Loucy (cell line): ENCODE measurements at regions not wholly inside any gene's neighbourhood (a gene's known extent, or its start where the extent isn't known, plus 50 kb on each side); places are given as distances from the start of the nearest gene placed in this dataset.

ENCODE experiments used
- H2AFZ ChIP-seq: fragments of 200-600 bp; sonication (generic); 2 replicates; pipeline ENCODE4 v1.6.0; 2016; ENCODE audit warnings: antibody characterized with exemption, mild to moderate bottlenecking, low read length, moderate library complexity
- H3F3A ChIP-seq: fragments of 200-600 bp; 2 replicates; pipeline ENCODE4 v1.6.0; 2016; ENCODE audit warnings: antibody characterized with exemption, low read depth, mild to moderate bottlenecking
- H3K27me3 ChIP-seq: fragments of 200-600 bp; sonication (generic); 2 replicates; pipeline ENCODE4 v1.6.1; 2014; ENCODE audit warnings: low read length, mild to moderate bottlenecking; ENCODE audit not compliant: insufficient read depth, poor library complexity, severe bottlenecking
- H3K36me3 ChIP-seq: fragments of 200-600 bp; sonication (generic); 2 replicates; pipeline ENCODE4 v1.6.1; 2016; ENCODE audit warnings: low read length; ENCODE audit not compliant: insufficient read depth
- H3K4me1 ChIP-seq: fragments of 200-600 bp; sonication (generic); 2 replicates; pipeline ENCODE4 v1.5.1; 2014; ENCODE audit warnings: low read length, mild to moderate bottlenecking; ENCODE audit not compliant: insufficient read depth, poor library complexity, severe bottlenecking
- H3K4me2 ChIP-seq: fragments of 200-600 bp; sonication (generic); 2 replicates; pipeline ENCODE4 v1.6.0; 2014; ENCODE audit warnings: antibody characterized with exemption, low read length, low read depth, mild to moderate bottlenecking; ENCODE audit not compliant: poor library complexity, severe bottlenecking
- H3K4me3 ChIP-seq: fragments of 200-600 bp; sonication (generic); 2 replicates; pipeline ENCODE4 v1.5.1; 2014; ENCODE audit warnings: low read length, mild to moderate bottlenecking, mixed read lengths; ENCODE audit not compliant: poor library complexity, severe bottlenecking
- H3K79me2 ChIP-seq: fragments of 200-600 bp; sonication (generic); 2 replicates; pipeline ENCODE4 v1.6.1; 2014; ENCODE audit warnings: low read length; ENCODE audit not compliant: insufficient read depth
- H3K9ac ChIP-seq: fragments of 200-600 bp; sonication (generic); 2 replicates; pipeline ENCODE4 v1.6.0; 2014; ENCODE audit warnings: mild to moderate bottlenecking, low read depth, low read length, moderate library complexity; ENCODE audit not compliant: poor library complexity, severe bottlenecking
- H3K9me2 ChIP-seq: fragments of 200-600 bp; sonication (generic); replicated peaks from 2 replicates; pipeline ENCODE4 v1.6.1; 2016; ENCODE audit warnings: low read depth, low read length, mixed read lengths
- H3K9me3 ChIP-seq: fragments of 200-600 bp; sonication (generic); 2 replicates; pipeline ENCODE4 v1.6.1; 2014; ENCODE audit warnings: mild to moderate bottlenecking, antibody characterized with exemption, low read length, low read depth; ENCODE audit not compliant: insufficient read depth
- H4K20me1 ChIP-seq: fragments of 200-600 bp; sonication (generic); 2 replicates; pipeline ENCODE4 v1.6.0; 2014; ENCODE audit warnings: antibody characterized with exemption, low read length, mild to moderate bottlenecking; ENCODE audit not compliant: insufficient read depth, poor library complexity, severe bottlenecking
- CTCF ChIP-seq: fragments of 200-600 bp; sonication (generic); conservative IDR thresholded peaks from 2 replicates; pipeline ENCODE4 v1.5.1; 2014; ENCODE audit warnings: mild to moderate bottlenecking, antibody characterized with exemption, low read length
- EZH2phosphoT487 ChIP-seq: fragments of 200-600 bp; IDR thresholded peaks from 2 replicates; pipeline ENCODE4 v1.6.1; 2018; ENCODE audit warnings: antibody characterized with exemption, mild to moderate bottlenecking, moderate library complexity, borderline replicate concordance

- H3K36me3 ChIP-seq: no peaks in the 10 kb centered on the region
- H3K27me3 ChIP-seq: no peaks in the 10 kb centered on the region
- no peaks in the 10 kb centered on the region for H3F3A ChIP-seq
- no peak overlapping the region for H3K4me2 ChIP-seq
- no peaks in the 10 kb centered on the region for H3K9me2 ChIP-seq
- H4K20me1 ChIP-seq: no peaks in the 10 kb centered on the region
- H2AFZ ChIP-seq: no peak overlapping the region
- H3K4me1 ChIP-seq: no peaks in the 10 kb centered on the region
- H3K9ac ChIP-seq: no peak overlapping the region
- no peak overlapping the region for H3K4me3 ChIP-seq
- H3K9me3 ChIP-seq: peaks cover 7% of the 10 kb centered on the region; the same call in 1 of the 2 replicates
- TF ChIP-seq EZH2phosphoT487 (no peak), CTCF (no peak)
- H3K79me2 ChIP-seq: no peaks in the 10 kb centered on the region
Measured at GRCh38 chr3:94220426-94220825, 157.6 kb downstream of the NSUN3 start.

GRCh38 chr3:94221829-94222228 is 159.0 kb downstream of the NSUN3 start:
- no peak for TF ChIP-seq CTCF
- TF ChIP-seq EZH2phosphoT487: no peak
- Histone ChIP-seq H3K9ac (no peak overlapping the region), H3K9me2 (no peaks in the 10 kb centered on the region), H3K4me3 (no peak overlapping the region), H3K4me2 (no peak overlapping the region), H3K27me3 (no peaks in the 10 kb centered on the region), H3K4me1 (no peaks in the 10 kb centered on the region), H3K36me3 (no peaks in the 10 kb centered on the region), H3K79me2 (no peaks in the 10 kb centered on the region), H4K20me1 (no peaks in the 10 kb centered on the region), H3F3A (no peaks in the 10 kb centered on the region), H3K9me3 (peaks cover 7% of the 10 kb centered on the region; the same call in 1 of the 2 replicates), H2AFZ (no peak overlapping the region)

- Histone ChIP-seq H3K4me1 (no peaks in the 10 kb centered on the region), H3K27me3 (no peaks in the 10 kb centered on the region), H3K9me3 (peaks cover 7% of the 10 kb centered on the region; the same call in 1 of the 2 replicates), H4K20me1 (no peaks in the 10 kb centered on the region), H3K9me2 (no peaks in the 10 kb centered on the region), H3K4me2 (no peak overlapping the region), H3K4me3 (no peak overlapping the region), H2AFZ (peak overlapping the region; percentile 32; the same call in 1 of the 2 replicates), H3K79me2 (no peaks in the 10 kb centered on the region), H3K36me3 (no peaks in the 10 kb centered on the region), H3F3A (no peaks in the 10 kb centered on the region), H3K9ac (no peak overlapping the region)
- TF ChIP-seq CTCF (no peak), EZH2phosphoT487 (no peak)
Measured at GRCh38 chr3:94225148-94225865, 162.4 kb downstream of the NSUN3 start.
